DMS79 (cell line): ENCODE measurements at regions not wholly inside any gene's neighbourhood (a gene's known extent, or its start where the extent isn't known, plus 50 kb on each side); places are given as distances from the start of the nearest gene placed in this dataset.
"Not testable (repeated sequence)": the region's sequence is repeated elsewhere in the genome, so short reads cannot be mapped to it uniquely, and the experiment has no call there.

Experiments used
- DNase-seq: peaks from one replicate; lab custom pipeline; 2025; lab: John Stamatoyannopoulos, UW

DNA sequence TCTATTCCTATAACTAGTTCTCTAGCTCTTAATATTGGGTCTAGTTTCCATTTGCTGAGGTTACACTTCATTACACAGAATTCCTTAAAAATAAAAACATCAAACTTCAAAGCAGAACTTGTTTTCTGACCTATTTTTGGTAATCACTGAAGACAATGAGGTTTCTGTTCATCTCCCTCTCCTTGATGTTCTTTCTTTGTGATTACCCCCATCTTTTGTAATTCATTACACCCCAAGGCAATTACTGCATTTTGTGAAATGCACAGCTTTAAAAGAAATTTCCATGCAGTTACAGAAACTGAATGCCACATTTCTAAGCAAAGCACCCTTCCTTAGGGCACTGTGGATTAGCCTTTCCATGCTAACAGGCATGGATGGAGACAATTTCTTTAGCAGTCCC lies 363.2 kb upstream of the RND3 start:
- no peak for DNase-seq

DNA sequence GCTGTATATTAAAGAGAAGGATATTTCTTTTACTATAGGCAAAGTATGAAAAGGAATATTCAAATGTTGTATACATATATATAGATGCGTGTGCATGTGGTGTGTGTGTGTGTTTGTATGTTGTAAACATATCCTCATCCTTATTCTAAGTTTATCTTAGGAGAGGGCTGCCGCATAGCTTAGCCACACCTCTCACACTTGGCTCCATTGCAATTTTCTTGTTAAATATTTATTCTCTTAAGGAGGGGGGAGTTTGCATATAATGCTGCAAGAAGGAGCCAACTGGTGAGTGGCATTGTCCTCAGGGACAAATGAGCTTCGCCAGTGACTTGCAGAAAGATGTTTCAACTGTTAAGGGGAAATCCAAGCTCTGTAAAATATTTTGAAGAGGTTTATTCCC lies 360.1 kb upstream of the RND3 start:
- DNase-seq: no peak

DNA sequence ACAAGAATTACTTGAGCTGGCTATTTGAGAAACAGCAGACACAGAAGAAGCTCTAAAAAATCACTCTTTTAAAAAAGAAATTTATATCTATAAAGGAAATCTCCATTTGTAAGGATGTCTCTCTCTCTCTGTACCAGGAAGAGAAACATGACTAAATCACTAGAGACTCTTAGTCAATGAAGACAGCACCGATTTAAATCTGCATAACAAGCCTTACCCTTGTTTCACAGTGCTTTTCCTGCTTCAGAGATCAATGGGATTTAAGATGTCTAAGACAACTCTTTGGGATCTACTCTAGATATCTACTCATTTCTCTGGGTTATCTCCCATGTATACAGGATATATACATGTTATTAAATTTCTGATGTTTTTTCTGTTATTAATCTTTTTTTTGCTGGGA lies 359.2 kb upstream of the RND3 start:
- DNase-seq: no peak

GRCh38 chr2:150832686-150833085 lies 345.2 kb upstream of the RND3 start:
- DNase-seq: no peak

DNA sequence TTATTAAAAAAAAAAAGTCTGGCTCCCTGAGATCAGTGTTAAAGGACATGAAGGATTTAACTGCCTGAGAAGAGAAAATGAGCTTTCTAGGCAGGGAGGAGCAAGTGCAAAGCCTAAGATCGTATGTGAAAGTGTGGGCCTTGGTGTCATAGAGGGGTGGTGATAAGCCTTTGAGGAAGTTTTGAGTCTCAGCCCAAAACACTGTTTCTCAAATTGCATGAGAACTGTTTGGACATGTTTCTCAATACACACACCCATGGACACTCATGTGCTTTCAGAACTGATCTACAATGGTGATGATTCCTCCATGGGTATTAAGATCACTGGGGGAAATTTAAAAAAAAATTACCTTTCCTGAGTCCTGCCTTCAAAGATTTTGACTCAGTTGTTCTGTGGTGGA lies 336.7 kb upstream of the RND3 start:
- no peak for DNase-seq

DNA sequence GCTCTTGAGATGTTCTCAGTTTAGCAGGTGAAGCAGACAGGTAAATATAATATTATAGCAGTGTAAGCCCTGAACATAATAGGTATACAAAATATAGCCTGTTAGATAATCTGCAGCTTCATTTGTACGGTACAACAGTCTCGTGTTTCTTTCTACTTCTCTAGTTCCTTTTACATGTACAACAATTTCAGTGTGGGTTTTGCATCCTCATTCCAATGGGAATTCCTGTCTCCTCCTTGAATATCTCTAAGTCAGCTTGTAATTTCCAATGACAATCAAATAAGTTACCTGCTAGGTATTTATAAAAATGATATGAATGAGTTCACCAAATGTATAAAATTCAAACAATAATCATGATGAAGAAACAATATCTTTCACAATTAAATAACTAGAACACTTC lies 330.0 kb upstream of the RND3 start:
- no peak for DNase-seq

- DNase-seq: no peak
Observed at GRCh38 chr2:150812664-150813367, 325.3 kb upstream of the RND3 start.

GRCh38 chr2:150812066-150812465 lies 324.6 kb upstream of the RND3 start:
- DNase-seq: no peak

DNA sequence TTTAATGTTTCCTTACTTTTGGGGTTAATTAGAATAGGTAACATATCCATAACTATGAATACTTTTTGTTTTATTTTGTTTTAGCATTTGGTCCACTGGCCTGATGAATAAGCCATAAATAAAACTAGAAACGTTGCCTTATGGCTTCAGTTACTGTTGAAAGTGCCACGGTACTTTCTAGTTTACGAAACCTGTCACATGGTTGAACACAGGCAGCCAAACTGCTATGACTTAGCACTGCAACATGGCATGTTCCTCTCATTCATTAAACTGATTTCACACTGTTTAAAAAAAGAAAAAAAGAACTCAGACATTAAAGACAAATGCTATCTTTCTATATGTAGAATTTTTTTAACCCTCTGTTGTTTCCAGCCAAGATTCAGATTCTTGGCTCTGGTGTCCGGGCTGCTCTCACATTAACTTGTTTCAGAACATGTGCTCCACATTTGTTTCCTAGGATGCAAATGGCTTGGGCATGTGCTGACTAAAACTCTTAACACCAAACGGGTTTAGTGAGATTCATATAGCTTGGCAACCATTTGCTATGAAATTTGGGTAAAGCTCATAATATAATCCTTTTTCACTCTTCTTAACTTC lies 323.9 kb upstream of the RND3 start:
- no peak for DNase-seq

DNA sequence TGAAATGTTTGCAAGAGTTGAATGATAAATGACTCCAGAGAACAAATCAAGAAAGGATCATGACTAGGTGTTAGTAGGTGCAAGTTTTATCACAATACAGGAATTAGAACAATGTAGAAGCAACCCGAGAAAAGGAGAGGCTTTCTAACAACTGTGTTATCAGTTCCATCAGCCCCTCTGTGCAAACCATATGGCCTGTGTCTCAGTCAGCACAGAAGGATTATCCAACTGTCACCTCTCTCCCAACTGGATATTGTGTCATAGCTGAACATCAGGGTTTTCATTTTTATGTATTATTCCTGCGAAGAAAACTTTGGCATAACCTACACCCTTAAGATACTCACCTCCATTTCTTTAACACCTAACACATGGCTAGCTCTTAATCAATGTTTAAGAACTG lies 321.6 kb upstream of the RND3 start:
- DNase-seq: no peak

- peak; percentile 97 for DNase-seq
Observed at GRCh38 chr2:150806336-150806735, 318.9 kb upstream of the RND3 start.

GRCh38 chr2:150803689-150804398 lies 316.4 kb upstream of the RND3 start:
- DNase-seq: no peak

DNA sequence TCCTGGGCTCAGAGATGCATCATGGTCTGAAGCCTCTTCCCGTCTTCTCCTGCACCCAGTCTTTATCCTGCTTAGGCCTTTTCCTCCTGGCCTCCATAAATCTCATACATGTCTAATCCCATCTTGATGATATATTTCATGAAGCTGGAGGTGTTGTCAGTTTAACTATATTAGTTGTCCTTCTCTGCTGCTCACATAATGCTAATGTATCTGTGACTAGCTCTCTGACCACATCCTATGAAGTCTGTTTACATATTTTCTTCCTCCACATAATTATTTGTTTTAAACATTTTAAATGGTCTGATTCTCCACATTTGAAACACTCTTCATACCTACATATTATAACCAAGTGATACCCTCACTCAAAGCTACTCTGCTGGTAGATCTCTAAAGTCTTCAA lies 315.2 kb upstream of the RND3 start:
- DNase-seq: no peak

- DNase-seq: not testable (repeated sequence)
Observed at GRCh38 chr2:150796236-150796635, 308.8 kb upstream of the RND3 start.

DNA sequence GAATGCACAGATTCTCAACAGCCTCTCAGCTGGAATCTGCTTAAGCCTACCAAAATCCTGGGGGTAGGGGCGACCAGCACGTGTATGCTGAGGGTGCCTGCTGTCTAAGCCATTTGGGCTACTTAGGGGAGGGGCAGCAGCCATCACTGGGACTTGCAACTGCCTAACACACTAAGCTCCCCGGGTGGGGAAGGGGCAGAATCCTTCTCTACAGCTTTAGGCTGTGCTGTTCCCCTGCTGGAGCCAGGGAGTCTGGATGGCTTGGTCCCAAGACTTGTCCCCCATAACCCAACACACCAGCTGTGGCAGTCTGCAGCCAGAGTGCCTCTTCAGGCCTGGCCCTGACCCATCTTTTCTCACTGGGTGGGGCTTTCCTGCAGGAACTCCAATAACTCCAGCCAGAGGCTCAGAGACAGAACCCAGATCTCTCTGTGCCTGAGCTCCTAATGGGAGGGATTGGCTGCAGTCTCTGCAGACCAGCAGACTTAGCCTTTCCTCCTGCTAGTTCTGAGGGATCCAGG lies 305.4 kb upstream of the RND3 start:
- no peak for DNase-seq

GRCh38 chr2:150791567-150791966 lies 304.1 kb upstream of the RND3 start:
- no peak for DNase-seq

- DNase-seq: no peak
Observed at GRCh38 chr2:150789376-150789905, 302.0 kb upstream of the RND3 start.

- DNase-seq: peak; percentile 36
Observed at GRCh38 chr2:150788426-150789140, 301.1 kb upstream of the RND3 start.

DNA sequence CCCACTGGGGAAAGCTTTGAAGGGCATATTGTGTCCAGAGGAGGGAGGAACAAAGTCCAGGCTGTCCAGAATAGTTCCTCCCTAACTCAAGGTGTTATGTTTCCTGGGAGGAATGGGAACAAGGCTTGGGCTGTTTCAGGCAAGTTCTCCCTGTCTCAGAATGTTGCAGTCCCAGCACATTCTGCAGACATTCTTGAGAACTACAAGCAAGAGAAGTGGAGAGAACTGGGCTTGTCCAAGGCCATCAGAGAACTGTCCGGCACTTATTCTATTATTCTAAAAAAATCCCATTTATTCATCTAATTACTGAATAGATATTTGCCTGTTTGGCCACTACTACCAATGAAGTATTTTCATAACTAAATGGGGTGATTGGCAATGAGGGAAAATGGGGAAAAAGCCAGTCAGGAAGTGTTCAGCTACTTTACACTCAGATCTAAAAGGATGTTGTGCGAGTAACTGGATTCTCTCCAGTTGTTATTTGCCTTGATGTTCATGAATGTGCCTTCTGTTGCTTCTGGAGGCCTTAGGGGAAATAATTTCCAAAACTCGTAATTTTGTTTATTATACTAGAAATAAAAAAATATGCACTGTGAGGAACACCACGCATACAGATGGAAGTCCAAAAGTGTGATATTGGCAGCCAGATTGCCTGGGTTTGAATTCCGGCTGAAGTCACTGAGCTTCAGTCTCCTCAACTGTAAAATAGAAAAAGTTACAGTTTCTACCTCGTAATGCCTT lies 300.1 kb upstream of the RND3 start:
- DNase-seq: no peak

DNA sequence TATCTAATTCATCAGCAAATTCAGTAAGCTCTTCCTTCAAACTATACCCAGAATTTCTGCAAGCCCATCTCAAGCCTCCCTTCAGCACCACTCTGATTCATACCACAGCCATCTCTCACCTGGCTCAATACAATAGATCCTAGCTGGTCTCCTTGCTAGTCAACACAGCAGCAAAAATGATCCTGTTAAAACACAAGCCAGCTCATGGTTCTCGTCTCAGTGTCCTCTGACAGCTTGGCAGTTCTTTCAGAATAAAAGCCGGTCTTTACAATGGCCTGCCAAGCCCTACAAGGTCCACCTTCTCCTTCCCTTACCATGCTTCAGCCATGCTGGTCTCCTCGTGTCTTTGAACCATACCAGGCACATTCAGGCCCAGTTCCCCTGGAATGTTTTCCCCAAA lies 296.9 kb upstream of the RND3 start:
- DNase-seq: no peak

DNA sequence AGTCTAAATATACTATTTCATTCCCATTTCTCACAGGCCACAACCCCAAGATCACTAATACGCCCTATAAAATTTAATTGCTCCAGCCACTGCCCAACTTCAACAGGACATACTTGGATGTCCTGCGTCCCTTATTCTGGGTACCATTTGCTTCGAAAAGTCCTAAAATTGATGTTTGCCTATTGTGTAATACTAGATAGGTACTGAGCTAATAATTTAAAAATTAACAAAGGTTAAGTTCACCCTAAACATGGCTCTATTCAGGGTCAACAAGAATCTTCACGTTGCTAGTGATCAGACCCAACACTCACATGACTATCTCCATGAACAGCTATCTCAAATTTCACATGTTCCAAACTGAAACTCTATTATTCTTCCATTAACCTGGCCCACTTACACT lies 296.4 kb upstream of the RND3 start:
- no peak for DNase-seq

DNA sequence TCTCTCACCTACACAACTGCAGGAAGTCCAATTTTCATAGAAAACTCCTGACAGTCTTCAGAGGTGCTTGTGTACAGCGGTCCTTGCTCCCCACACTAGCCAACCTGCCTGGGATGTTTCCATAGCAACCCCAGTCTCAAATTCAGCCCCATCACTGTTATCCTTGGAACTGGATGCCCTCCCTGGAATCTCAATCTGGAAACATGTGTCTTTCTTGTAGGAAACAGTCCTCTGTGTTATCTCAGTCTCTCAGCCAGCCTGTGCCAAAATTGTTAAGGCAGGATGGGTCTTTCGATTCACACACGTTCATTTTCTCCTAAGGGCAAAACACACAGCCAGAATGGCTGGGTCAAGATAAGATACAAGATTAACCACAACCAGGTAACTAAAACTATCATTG lies 295.5 kb upstream of the RND3 start:
- no peak for DNase-seq
